ENCODE measurements at regions not wholly inside any gene's neighbourhood (a gene's known extent, or its start where the extent isn't known, plus 50 kb on each side); places are given as distances from the start of the nearest gene placed in this dataset.

DNA sequence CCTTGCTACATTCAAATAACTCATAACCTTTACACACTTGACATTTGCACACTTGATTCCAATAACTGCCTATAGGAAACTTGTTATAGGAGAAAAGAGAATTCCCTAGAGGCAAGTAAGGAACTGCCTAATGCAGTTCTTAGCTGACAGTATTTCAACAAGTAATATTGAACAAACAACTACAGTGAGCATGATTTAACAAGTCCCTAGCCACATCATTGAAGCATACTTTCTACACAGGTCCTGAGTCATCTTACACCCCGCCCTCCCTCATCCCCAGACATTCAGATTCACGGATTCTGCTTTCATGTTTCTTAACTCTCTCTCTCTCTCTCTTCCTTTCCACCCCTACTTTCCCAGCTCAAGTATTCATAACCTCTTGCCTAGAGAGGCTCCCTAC lies 153.5 kb downstream of the LSM5 start:
- no peak for DNase-seq

DNA sequence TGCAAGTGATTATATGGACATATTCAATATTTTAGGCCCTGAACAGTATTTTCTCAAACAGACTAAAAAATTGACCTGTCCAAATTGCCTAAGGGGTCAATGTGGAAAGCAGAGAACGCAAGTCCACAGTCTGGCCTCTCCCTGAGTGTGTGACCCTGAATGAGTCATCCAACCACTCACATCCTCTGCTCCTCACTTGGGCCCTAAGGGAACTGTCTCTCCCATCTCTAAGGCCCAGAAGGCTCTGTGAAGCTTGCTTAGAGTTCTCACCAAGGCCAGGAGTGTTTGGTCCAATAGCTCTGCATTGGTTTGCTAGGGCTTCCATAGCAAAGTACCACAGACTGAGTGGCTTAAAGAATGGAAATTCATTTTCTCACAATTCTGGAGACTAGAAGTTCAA lies 155.1 kb downstream of the LSM5 start:
- DNase-seq: no peak

DNA sequence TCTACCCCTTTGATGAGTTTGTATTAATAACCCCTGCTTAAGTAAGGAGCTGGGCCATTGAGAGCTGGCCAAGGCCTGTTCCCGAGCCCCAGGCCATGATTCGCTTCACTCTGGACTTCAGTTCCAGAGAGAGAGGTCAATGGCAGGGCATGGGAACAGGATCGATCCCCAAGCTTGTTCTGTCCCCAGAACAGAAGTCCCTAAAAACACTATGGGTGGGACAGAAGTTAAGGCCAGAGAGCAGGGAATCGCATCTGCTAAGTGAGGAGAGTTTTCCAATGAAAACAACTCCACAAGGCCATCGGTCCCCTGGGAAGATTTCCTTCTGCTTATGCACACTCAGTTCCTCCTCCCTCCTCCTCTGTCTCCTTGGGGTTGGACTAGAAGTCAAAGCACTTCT lies 159.6 kb downstream of the LSM5 start:
- no peak for DNase-seq

DNA sequence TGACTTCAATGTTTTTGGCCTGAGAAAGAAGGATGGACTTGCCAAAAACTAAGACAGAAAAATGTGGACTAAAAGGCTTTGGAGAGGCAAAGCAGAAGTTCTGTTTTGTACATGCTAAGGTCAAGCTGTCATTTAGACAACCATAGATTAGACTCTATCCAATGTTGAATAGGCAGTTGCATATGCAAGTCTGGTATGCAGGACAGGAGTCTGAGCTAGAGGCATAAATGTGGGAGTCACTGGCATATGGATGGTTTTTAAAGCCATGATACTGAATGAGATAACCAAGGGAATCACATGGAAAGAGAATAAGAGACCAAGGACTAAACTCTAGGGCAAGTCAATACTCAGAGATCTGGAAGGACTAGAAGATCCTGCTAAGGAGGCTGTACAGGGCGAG lies 164.1 kb downstream of the LSM5 start:
- no peak for DNase-seq

DNA sequence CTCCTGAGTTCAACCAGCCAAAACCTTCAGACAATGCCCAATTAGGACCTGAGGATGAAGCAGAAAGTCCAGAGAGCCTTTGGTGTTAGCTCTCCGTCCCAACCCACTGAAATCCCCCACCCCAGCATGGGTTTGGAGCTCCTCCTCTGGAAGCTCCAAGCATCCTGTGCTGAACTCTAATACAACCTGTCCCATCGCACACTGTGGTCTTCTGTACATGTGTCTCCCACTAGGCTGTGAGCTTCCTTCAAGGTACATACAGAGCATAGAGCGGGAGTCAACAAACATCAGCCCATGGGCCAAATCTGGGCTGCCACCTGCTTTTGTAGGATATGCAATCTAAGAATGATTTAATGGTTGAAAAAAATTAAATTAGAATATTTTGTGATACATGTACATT lies 166.5 kb downstream of the LSM5 start:
- no peak for DNase-seq

DNA sequence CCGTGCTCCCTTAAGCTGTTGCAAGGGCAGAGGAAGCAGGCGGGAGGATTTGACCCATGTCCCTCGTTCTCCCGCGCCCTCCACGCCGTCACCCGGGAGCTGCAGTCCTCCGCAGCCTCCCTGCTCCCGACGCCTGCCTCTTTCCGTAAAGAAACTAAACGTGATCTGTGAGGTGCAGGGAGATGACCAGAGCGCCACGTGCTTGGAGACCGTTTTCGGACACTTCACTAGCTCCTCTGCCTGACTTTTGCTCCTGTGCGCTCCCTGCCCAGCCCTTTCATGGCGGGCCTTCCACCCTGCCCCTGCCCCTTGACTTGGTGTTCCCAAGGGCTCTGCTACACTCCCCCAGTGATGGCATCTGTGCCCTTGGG lies 171.2 kb downstream of the LSM5 start:
- no peak for DNase-seq

DNA sequence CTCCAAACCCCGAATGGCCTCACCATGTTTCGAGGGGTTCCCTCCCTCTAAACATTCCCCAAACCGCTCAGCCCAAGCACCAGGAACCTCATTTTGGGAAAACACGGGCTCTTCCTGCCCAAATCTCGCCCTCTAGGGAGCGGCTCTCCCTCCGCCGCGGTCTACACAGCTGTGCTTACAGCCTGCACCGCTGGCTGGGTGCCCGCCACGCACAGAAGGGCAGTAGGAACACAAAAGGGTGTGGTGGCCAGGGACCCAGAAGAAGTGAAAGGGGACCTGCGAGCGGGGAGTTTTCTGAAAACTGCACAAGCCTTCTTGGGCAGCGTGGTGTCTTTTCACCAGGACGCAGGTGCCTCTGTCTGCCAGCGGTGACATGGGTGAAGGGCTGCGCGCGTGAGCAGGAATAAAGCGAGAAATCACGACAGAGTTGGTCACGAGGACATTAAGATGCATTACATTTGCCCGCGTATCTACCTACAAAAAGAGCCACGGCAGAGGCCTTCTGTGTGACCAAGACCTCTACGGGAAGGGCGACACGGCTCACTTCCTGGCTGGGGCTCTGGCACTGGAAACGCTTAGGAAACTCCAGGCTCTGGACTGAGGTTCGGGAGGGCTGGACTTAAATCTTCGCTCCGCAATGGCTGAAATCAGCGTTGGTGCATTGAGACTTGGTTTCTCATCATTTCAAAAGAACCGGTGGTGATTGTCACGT lies 171.7 kb downstream of the LSM5 start:
- no peak for DNase-seq

DNA sequence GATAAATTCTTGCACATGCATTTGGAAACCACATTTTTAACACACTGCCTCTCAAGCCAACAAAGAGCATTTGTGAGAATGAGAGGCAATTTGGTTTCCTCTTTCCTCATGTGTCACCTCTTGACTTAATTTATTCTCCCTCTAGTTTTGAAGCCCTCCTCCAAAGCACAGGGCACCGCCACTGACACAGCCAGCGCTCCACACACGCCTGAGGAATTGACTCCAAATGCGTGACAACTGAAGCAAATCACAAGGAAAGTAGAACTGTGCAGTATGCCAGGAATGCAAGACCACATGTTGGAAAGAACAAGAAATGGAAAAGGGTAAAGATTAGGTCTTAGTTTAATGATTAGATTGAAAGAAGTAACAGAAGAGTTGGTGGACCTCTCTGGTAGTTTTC lies 173.3 kb downstream of the LSM5 start:
- DNase-seq: no peak

DNA sequence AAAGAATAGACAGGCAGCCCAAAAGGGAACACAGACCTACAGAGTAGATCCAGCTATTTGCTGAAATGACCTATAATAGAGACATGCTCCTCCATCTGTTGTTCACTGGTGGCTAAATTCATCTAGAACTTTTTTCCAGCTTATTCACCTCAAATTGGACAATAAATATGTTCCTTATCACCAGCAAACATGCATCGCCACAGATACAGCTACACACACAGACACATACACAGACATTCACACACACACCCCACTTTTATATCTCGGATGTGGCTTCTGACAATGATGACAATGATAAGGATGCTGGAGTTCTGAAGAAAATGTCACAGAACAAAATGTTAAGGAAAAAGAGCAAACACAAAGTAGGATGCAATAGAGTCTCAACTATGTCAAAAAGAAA lies 175.4 kb downstream of the LSM5 start:
- no peak for DNase-seq

DNA sequence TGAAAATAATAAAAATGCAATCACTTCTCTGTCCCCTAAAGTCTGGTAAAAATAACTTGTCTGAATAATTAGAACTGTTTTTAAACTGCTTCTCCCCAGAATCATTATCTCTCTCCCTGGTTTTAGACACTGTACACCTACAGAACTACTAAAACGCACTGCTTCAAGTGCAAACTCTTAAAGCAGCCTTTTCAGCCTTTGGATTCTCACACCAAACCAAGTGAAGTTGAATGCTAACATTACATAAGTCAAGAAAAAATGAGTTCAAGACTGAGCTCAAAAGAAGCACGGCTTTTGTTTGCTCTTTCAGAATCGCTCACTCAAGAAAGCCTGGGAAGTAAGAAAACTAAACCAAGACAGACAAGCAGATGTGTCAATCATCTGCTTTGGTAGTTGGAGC lies 188.8 kb downstream of the LSM5 start:
- DNase-seq: no peak

DNA sequence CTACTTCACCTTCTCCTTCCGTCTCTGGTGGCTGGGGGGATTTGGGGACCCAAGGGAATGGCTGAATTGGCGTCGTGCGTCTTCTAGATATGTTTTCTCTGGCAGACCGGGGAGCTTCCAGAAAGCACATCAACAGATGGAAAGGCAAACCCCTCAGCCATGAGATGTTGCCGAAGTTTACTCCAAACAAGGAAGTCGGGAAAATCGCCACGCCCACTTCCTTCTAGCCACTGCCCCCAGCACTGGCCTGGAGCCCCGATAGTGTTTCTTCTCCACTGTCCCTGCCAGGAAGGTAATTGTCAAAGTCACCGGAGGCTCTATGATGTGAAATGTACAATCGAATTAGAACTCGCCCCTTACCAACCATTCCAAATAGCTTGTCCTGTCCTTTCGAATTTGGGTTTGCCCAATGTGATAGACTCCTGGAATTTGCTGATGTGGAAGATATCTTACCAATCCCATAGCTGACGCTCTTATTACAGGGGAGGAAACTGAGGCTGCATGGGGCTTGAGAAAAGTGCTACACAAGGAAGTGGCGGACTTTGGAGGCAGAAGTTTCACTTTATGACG lies 191.0 kb downstream of the LSM5 start:
- DNase-seq: no peak

DNA sequence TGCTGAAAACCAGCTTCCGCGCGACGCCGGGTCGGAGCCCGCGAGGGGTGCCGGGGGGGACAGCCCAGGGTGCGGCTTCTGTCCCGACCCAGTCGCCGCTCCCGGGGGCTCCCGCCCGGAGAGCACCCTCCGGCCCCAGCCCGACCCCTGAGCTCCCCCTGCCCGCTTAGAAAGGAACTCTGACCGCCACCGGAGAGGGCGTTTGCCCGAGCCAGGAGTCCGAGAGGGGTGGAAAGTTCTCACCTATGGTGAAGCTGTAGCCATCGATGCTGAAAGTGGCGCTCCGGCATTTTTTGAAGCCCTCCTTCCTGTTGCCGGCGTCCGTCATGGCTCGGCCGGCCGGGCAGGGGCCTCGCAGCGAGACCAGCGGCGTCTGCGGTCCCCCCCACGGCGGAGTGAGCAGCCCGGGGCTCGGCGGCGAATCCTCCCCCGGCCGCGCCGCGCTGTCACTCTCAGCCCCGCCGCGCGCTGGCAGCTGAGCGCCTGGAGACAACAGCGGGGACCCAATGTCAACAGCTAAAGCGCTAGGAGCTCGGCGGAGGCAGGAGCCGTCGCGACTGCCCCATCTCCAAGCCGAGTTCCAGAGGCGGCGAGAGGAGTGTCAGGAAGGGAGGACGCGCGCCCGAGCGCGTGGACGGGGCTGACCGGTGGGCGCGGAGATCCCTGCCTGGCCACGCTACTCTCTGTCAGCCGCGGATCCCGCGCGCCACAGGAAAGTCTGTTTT lies 191.6 kb downstream of the LSM5 start:
- no peak for DNase-seq

DNA sequence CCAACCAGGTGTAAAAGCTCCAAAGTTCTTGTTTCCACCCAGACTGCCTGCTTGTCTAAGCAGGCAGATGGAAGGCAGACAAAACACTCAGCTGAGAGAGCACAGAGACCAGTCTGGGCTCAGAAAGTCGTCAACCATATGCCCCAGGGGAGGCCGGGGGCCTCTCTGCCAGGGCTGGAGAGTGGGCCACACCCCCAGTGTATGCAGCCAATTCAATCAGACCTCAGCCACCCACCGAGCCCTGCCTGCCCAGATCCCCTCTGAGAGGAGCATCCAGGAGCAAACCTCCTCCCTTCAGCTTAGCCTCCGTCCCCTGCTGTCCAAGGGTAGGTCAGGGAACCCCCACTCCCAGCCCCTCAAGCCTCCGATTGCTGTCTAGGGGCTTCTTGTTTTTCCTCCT lies 196.3 kb downstream of the LSM5 start:
- DNase-seq: no peak

DNA sequence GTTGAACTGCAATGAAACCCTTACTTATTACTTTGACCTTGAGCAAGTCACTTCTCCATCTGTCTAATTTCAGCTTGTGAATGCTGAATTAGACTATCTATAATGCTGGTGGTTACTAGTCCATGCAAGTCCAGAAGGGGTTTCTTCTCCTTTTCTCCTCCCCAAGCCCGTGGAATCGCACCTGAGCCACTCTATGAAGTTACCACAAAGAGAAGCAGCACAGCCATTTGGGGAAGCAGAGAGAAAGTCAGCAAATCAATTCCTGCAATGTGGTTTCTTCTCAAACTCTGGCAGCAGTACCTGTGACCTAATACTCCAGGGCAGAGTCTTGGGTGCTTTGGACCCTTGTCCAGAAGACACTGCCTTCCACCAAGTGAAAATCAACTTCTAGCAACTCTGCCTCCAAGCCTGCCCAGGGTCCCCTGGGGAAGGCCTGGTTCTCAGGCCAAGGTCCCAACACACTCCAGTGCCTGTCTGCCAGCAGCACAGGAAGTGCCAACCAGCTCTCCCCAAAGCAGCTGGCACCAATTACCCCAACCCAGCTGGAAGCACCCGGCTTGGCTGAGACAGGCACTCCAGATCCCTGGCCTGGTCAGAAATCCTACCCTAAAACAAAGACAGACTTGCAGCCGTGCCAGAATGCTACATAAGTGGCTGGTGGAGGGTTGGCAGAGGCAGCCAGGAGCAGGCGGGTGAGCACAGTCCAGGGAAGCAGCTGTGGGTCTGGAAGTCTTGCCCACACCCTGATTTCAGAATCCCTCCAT lies 200.3 kb downstream of the LSM5 start:
- no peak for DNase-seq

DNA sequence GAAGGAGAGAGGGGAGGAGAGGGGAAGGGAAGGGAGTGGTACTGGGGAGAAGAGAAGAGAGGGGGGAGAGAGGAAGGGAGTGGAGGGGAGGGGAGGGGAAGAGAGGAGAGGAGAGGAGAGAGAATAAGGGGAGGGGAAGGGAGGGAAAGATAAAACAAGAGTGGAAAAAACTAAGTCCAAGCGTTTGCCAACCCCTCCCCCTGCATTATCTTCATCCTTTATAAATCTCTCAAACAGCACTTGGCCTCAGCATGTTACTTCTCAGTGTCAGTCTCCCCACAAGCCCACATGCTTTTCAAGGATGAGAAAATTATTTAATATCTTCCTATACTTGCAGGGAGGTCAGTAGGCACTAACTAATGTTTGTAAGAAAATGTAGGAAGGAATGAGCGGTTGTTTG lies 204.5 kb downstream of the LSM5 start:
- no peak for DNase-seq

DNA sequence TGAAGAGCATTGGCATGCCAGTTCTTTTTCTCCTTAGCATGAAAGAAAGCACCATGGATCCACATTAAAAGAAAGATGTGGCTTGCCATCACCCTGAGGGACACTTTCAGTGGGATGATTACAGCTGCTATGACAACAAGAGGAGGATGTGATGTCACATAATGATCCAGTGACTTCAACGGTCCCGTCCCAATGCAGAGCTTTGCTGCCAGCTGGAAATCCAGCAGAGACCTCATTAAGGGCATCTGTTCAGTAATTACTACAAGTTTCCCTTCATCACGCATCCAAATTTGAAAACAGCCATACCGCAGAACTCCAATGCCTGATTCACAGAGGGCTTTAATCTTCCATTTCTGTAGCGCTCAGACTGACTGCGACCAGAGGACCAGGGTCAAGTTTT lies 206.6 kb downstream of the LSM5 start:
- DNase-seq: no peak

DNA sequence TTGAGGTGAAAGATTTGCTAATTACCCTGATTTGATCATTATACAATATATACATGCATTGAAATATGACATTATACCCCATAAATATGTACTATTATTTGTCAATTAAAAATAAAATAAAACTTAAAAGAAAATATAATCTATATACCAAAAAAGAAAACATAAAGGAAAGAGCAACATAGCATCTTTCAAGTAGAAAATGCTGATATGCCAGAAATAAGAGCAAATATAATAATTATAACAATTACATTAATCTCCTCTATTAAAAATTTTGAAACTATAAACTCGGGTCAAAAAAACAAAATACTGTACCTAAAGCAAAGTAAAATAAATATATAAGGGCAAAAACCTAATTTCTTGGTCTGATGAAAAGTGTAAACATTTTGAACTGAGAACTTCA lies 209.3 kb upstream of the PDE1C start:
- DNase-seq: no peak

DNA sequence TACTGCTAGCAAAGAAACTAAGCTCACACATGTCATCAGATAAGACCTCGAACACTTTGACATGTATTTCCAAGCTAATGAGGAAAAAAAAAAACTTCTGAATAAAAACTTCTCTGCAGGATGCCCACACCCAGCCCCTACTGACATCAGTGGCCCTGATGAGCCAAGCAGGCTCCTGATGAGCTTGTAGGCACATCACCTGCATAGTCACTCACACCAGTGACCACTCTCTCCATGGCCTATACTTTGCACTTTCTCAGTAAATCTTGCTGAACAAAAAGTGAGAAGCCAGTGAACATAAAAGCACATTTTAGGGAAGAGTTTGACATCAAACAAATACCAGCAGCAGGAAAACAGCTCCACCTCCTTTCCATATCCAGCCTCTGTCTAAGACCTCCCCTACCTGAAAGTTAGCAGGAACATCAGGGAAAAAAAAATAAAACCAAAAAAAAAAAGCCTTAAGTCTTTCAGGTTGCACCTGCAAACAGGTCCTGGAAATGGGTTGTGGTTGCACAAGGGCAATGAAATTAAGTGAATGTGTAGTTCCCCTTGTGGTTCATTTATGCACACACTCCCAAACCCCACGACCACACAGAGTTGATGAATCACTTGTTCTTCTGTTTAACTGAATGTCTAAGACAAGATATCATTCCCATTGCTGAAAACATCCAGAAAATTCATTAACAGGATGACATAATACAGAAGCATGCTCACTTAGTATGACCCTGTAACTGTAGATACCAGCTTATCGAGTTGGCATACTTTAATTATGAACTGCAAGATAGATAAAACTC lies 205.2 kb upstream of the PDE1C start:
- no peak for DNase-seq

DNA sequence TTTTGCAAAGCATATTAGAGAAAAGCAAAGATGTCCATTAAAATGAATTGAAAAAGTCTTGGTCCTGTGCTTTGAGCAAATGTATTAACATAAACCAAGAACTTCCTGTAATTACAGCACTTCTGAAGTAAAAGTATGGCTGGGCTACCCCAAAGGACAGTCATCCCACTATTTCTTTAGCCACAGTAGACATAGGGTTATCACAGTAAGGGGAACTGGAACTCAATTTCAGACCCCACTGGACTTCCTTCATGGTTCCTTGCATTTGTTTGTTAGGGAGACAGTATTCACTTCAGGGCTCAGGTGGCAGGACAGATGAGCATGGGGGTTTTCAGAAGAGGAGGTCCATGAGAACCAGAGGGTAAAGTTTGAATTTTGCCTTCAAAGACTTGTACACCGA lies 203.1 kb upstream of the PDE1C start:
- DNase-seq: no peak

DNA sequence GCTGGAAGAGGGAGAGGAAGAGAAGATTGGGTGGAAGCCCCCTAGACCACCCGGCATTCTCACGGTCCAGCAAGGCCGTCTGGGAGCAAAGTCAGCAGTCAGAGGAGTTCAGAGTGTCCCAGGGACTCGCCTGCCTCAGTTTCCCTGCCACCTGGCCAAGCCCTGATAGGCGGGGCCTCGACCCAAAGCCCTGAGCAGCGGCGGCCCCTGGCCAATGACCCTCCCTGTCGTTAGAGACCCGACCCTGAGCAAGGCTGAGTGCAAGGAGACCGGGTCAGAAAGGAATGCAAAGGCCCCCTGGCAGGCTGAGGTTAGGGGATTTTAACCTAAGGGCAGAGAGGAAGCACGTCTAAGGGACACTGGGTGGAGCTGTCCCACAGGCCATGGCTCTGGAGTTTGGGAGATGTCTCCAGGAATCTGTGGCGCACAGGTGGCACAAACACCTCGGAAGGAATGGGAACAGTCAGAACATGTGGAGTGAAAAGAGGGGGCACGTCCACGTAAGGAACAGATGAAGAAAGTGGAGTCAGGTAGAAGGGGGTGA lies 196.8 kb upstream of the PDE1C start:
- no peak for DNase-seq

DNA sequence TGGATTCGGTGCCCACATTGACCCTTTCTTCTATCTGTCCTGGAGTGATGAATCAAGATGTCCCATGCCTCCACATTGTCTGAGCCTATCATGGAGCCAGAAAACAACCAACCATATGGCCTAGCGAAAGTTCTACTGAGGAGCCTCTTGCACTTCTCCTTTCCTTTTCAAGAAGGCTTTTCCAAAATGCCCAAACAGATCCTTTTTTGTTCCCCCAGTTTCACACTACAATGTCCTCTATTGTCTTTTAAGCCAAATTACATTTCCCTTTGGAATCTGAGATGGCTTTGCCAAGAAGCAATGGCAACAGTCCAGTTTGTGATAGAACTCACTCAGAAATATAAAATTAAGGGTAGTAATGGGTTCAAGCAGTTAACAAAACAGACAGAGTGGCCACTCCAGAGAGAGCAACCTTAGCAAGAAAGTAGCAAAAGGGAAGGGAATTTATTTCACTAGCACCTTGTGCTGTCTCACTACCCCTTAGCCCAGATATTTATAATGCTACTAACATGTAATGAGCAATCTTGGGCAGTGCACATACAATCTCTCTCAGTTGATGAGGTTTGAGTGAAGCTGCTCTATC lies 194.6 kb upstream of the PDE1C start:
- DNase-seq: no peak

DNA sequence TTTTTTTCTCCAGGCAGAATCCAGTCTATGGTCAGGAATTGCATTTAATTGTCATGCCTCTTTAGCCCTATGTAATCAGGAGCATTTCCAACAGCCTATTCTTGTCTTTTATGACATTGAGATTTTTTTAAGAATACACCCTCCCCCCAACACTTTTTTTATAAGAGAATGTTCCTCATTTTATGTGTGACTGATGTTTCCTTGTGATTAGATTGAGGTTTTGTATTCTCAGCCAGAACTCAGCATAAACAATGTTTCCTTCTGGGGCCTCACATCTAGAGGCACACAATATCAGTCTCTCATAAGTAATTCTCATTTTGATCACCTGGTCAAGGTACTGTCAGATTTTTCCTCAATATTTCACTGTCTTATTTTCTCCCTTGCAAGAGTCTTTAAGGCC lies 193.4 kb upstream of the PDE1C start:
- no peak for DNase-seq

Data from activated naive CD4-positive, alpha-beta T cell (primary cell).